HTR-8/SVneo (cell line): ENCODE measurements at regions not wholly inside any gene's neighbourhood (a gene's known extent, or its start where the extent isn't known, plus 50 kb on each side); places are given as distances from the start of the nearest gene placed in this dataset.

ENCODE experiments used
- DNase-seq: peaks from one replicate; pipeline ENCODE4 v3.0.0; 2011; ENCODE audit warnings: low spot score, mixed read lengths; ENCODE audit not compliant: insufficient read length
- FAIRE-seq: peaks from 2 replicates; lab custom pipeline; 2011; peaks lifted over from hg19 to GRCh38; lab: Jason Lieb, UNC

- DNase-seq (peak; percentile 3), FAIRE-seq (no peak)
These were observed 260.3 kb upstream of the E2F7 start for GRCh38 chr12:77325511-77326236.

- DNase-seq (peak; percentile 63), FAIRE-seq (no peak)
These were observed 259.5 kb upstream of the E2F7 start for GRCh38 chr12:77324763-77325468.

- FAIRE-seq (no peak), DNase-seq (no peak)
These were observed 259.0 kb upstream of the E2F7 start for GRCh38 chr12:77324416-77324762.

- FAIRE-seq (no peak), DNase-seq (no peak)
These were observed 258.5 kb upstream of the E2F7 start for GRCh38 chr12:77323788-77324415.

- no peak for FAIRE-seq
- DNase-seq, result no peak
These were observed 253.8 kb upstream of the E2F7 start for GRCh38 chr12:77319166-77319565.

- FAIRE-seq (no peak), DNase-seq (no peak)
These were observed 250.0 kb upstream of the E2F7 start for GRCh38 chr12:77315407-77315806.

GRCh38 chr12:77314378-77315052, 249.1 kb upstream of the E2F7 start:
- DNase-seq (no peak), FAIRE-seq (no peak)

- DNase-seq, result no peak
- no peak for FAIRE-seq
These were observed 242.7 kb upstream of the E2F7 start for GRCh38 chr12:77308056-77308455.

- FAIRE-seq (no peak), DNase-seq (no peak)
These were observed 235.4 kb upstream of the E2F7 start for GRCh38 chr12:77300811-77301210.

- no peak for FAIRE-seq
- DNase-seq, result peak; percentile 23
These were observed 234.7 kb upstream of the E2F7 start for GRCh38 chr12:77299910-77300669.

- no peak for FAIRE-seq
- DNase-seq, result no peak
These were observed 233.6 kb upstream of the E2F7 start for GRCh38 chr12:77299001-77299400.

GRCh38 chr12:77294016-77294415, 228.6 kb upstream of the E2F7 start:
- no peak for FAIRE-seq

GRCh38 chr12:77274926-77275325, 209.6 kb upstream of the E2F7 start:
- DNase-seq (no peak), FAIRE-seq (no peak)

More at GRCh38 chr12:77294016-77294415, 228.6 kb upstream of the E2F7 start:
- no peak for DNase-seq

- FAIRE-seq (no peak), DNase-seq (no peak)
These were observed 208.5 kb upstream of the E2F7 start for GRCh38 chr12:77273898-77274297.

- DNase-seq, result no peak
- no peak for FAIRE-seq
These were observed 191.6 kb upstream of the E2F7 start for GRCh38 chr12:77256956-77257355.

GRCh38 chr12:77253321-77253720, 188.0 kb upstream of the E2F7 start:
- DNase-seq, result no peak
- no peak for FAIRE-seq

GRCh38 chr12:77251799-77252198, 186.4 kb upstream of the E2F7 start:
- no peak for FAIRE-seq
- no peak for DNase-seq

GRCh38 chr12:77249892-77250291, 184.5 kb upstream of the E2F7 start:
- no peak for FAIRE-seq
- no peak for DNase-seq

GRCh38 chr12:77248036-77248435, 182.7 kb upstream of the E2F7 start:
- no peak for DNase-seq
- no peak for FAIRE-seq

- DNase-seq (no peak), FAIRE-seq (no peak)
These were observed 182.2 kb upstream of the E2F7 start for GRCh38 chr12:77247542-77247941.
